Nephron progenitor cell (in vitro differentiated cells): ENCODE measurements at regions not wholly inside any gene's neighbourhood (a gene's known extent, or its start where the extent isn't known, plus 50 kb on each side); places are given as distances from the start of the nearest gene placed in this dataset.

ENCODE experiments used
- DNase-seq: peaks from one replicate; pipeline ENCODE4 v3.0.0; 2021
- H3K27ac Mint-ChIP-seq: 2 replicates; pipeline ENCODE4 v1.8.0; 2021; ENCODE audit warnings: mild to moderate bottlenecking, moderate library complexity, mixed read lengths
- H3K27me3 Mint-ChIP-seq: 2 replicates; pipeline ENCODE4 v1.8.0; 2021; ENCODE audit warnings: mild to moderate bottlenecking, low read depth, mixed read lengths; ENCODE audit not compliant: poor library complexity
- H3K36me3 Mint-ChIP-seq: 2 replicates; pipeline ENCODE4 v1.8.0; 2021; ENCODE audit warnings: low read depth, mixed read lengths
- H3K4me1 Mint-ChIP-seq: 2 replicates; pipeline ENCODE4 v1.8.0; 2021; ENCODE audit warnings: mixed read lengths
- H3K4me3 Mint-ChIP-seq: 2 replicates; pipeline ENCODE4 v1.8.0; 2021; ENCODE audit warnings: mild to moderate bottlenecking, moderate library complexity, mixed read lengths
- H3K9me3 Mint-ChIP-seq: 2 replicates; pipeline ENCODE4 v1.8.0; 2021; ENCODE audit warnings: mild to moderate bottlenecking, moderate library complexity, mixed read lengths
- TF ChIP-seq, protein P1 (sequence below): fragments of 200-600 bp; sonication (generic); IDR thresholded peaks from 2 replicates; pipeline ENCODE4 v1.5.0; 2021; ENCODE audit warnings: antibody characterized with exemption

DNA sequence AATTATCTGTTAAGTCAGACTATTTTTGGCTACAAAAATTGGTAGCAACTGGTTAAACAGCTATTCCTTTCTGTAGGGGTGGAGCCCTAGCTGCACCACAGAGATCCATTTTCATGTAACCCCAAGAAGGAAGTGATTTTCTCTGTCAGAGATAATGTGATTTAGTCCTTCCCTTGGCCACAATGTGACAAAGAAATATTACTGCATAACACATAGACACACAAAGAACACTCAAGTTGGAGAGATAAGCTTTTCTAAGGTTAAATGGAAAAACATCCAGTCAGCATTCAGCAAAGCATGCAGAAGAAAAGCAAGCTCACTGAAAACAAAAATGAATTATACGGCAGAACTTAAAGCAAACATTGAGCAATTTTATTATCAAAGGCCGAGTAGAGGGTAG, 227.8 kb upstream of the CDH9 start:
- DNase-seq: no peak
- no peak overlapping the region for H3K27ac Mint-ChIP-seq
- no peak overlapping the region for H3K4me3 Mint-ChIP-seq
- TF ChIP-seq, protein P1, sequence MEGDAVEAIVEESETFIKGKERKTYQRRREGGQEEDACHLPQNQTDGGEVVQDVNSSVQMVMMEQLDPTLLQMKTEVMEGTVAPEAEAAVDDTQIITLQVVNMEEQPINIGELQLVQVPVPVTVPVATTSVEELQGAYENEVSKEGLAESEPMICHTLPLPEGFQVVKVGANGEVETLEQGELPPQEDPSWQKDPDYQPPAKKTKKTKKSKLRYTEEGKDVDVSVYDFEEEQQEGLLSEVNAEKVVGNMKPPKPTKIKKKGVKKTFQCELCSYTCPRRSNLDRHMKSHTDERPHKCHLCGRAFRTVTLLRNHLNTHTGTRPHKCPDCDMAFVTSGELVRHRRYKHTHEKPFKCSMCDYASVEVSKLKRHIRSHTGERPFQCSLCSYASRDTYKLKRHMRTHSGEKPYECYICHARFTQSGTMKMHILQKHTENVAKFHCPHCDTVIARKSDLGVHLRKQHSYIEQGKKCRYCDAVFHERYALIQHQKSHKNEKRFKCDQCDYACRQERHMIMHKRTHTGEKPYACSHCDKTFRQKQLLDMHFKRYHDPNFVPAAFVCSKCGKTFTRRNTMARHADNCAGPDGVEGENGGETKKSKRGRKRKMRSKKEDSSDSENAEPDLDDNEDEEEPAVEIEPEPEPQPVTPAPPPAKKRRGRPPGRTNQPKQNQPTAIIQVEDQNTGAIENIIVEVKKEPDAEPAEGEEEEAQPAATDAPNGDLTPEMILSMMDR: no peak
- peaks cover 33% of the 10 kb centered on the region for H3K9me3 Mint-ChIP-seq
- no peaks in the 10 kb centered on the region for H3K4me1 Mint-ChIP-seq
- H3K27me3 Mint-ChIP-seq: peaks cover 3% of the 10 kb centered on the region
- H3K36me3 Mint-ChIP-seq: no peaks in the 10 kb centered on the region

DNA sequence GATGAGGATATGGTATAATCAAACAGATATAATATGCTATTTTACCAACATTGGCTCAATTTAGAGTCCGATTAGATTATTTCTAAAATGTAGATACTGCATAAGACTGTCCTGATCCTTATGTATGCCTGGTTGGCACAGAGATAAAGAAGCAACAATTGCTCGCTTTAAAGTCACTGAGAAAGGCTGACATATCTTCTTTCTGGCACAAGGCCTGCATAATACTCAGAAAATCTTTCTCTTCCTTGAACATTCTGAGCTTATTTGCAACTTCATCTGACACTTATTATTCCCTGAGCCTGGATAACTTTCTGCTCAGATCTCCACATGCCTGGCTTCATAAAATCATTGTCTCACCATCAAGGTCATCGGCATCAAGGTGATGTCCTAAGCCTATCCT, 219.3 kb upstream of the CDH9 start:
- H3K4me1 Mint-ChIP-seq: no peaks in the 10 kb centered on the region
- DNase-seq: no peak

DNA sequence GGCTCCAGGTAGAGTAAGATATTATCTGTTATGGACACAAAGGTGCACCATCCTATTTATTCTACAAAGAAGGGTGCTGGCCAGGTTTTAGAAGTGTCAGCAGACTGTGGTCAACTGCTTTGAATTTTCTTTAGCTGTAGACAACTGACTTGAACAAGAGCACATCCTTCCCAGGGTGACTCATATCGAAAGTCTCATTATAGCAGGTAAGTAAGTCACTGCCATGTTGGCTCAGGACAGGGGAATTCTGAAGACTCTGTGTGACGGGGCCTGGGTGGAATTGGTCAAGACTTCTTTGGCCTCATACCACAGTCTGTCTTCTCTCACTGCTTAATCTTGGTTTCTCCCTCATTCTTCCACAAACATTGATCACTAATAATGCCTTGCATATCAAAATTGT, 214.5 kb upstream of the CDH9 start:
- Mint-ChIP-seq H3K36me3 (no peaks in the 10 kb centered on the region), H3K27ac (no peak overlapping the region)

More for the DNA sequence above, 219.3 kb upstream of the CDH9 start:
- Mint-ChIP-seq H3K9me3 (peaks cover 2% of the 10 kb centered on the region), H3K27me3 (peaks cover 4% of the 10 kb centered on the region), H3K4me3 (no peak overlapping the region), H3K27ac (no peak overlapping the region), H3K36me3 (no peaks in the 10 kb centered on the region)
- TF ChIP-seq, protein P1: no peak

DNA sequence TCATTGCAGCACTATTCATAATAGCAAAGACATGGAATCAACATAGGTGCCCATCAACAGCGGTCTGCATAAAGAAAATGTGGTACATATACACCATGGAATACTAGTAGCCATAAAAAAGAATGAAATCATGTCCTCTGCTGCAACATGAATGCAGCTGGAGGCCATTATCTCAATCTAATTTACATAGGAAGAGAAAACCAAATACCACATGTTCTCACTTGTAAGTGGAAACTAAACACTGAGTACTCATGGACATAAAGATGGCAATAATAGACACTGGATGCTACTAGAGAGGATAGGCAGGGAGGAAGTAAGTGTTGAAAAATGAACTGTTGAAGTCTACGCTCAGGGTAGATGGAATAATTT, 203.9 kb upstream of the CDH9 start:
- Mint-ChIP-seq H3K4me3 (no peak overlapping the region), H3K27ac (no peak overlapping the region)

More for the DNA sequence above, 214.5 kb upstream of the CDH9 start:
- no peak for DNase-seq
- TF ChIP-seq, protein P1: no peak
- Mint-ChIP-seq H3K4me3 (no peak overlapping the region), H3K4me1 (no peaks in the 10 kb centered on the region), H3K27me3 (no peaks in the 10 kb centered on the region), H3K9me3 (no peaks in the 10 kb centered on the region)

DNA sequence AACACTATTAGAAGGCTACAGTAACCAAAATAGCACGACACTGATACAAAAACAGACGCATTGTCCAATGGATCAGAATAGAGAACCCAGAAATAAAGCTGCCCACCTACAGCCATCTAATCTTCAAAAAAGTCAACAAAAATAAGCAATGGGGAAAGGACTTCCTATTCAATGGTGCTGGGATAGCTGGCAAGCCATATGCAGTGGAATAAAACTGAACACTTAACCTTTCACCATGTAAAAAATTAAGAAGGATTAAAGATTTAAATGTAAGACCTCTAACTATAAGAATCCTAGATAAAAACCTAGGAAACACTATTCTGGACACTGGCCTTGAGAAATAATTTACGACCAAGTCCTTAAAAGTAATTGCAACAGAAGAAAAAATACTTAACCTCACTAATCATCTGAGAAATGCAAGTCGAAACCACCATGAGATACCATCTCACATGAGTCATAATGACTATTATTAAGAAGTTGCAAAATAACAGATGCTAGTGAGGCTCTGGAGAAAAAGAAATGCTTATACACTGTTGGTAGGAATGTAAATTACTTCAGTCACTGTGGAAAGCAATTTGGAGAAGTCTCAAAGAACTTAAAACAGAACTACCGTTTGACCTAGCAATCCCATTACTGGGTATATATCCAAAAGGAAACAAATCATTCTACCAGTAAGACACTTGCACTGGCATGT, 203.3 kb upstream of the CDH9 start:
- TF ChIP-seq, protein P1: no peak
- Mint-ChIP-seq H3K27me3 (no peaks in the 10 kb centered on the region), H3K4me3 (no peak overlapping the region), H3K27ac (no peak overlapping the region), H3K9me3 (no peaks in the 10 kb centered on the region), H3K36me3 (no peaks in the 10 kb centered on the region), H3K4me1 (no peaks in the 10 kb centered on the region)
- DNase-seq: no peak

More for the DNA sequence above, 203.9 kb upstream of the CDH9 start:
- no peak for DNase-seq
- Mint-ChIP-seq H3K9me3 (no peaks in the 10 kb centered on the region), H3K36me3 (no peaks in the 10 kb centered on the region), H3K4me1 (no peaks in the 10 kb centered on the region), H3K27me3 (no peaks in the 10 kb centered on the region)
- TF ChIP-seq, protein P1: no peak

DNA sequence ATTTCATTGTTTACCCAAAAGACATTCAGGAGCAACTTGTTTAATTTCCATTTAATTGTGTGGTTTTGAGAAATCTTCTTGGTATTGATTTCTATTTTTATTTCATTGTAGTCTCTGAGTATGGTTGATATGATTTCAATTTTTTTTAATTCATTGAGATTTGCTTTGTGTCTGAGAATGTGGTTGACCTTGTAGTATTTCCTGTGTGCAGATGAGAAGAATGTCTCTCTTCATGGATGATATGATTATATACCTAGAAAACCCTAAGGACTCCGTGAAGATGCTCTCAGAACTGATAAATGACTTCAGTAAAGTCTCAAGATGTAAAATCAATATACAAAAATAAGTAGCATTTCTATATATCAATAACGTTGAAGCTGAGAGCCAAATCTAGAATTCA, 202.4 kb upstream of the CDH9 start:
- H3K4me1 Mint-ChIP-seq: no peaks in the 10 kb centered on the region
- H3K4me3 Mint-ChIP-seq: no peak overlapping the region
- no peaks in the 10 kb centered on the region for H3K27me3 Mint-ChIP-seq
- DNase-seq: no peak
- no peaks in the 10 kb centered on the region for H3K9me3 Mint-ChIP-seq
- no peaks in the 10 kb centered on the region for H3K36me3 Mint-ChIP-seq
- no peak overlapping the region for H3K27ac Mint-ChIP-seq
- TF ChIP-seq, protein P1: no peak
